ENCODE measurements at regions not wholly inside any gene's neighbourhood (a gene's known extent, or its start where the extent isn't known, plus 50 kb on each side); places are given as distances from the start of the nearest gene placed in this dataset.

- H3K27ac ChIP-seq, result peak overlapping the region; percentile 85
These were observed 160.6 kb downstream of the EFNB1 start for GRCh38 chrX:68989456-68989855.

GRCh38 chrX:68988865-68989264 lies 160.0 kb downstream of the EFNB1 start:
- no peak for TF ChIP-seq CTCF (IDR thresholded peaks at IDR 0.05)
- Histone ChIP-seq H3K27me3 (ENCODE audit: control insufficient read depth, insufficient read depth, low read length) (no peaks in the 10 kb centered on the region), H2AFZ (no peak overlapping the region), H3K4me1 (peaks cover 13% of the 10 kb centered on the region), H3K36me3 (ENCODE audit: control insufficient read depth, insufficient read depth, low read length) (no peaks in the 10 kb centered on the region), H3K27ac (no peak overlapping the region), H3K4me2 (ENCODE audit: low read length) (no peak overlapping the region), H3K79me2 (no peaks in the 10 kb centered on the region), H3K4me3 (ENCODE audit: low read depth, low read length) (no peak overlapping the region), H3K9ac (no peak overlapping the region), H3K9me3 (ENCODE audit: control insufficient read depth, low read length) (no peaks in the 10 kb centered on the region)

More at GRCh38 chrX:68989456-68989855, 160.6 kb downstream of the EFNB1 start:
- Histone ChIP-seq H3K9me3 (ENCODE audit: control insufficient read depth, low read length) (no peaks in the 10 kb centered on the region), H3K4me1 (peaks cover 13% of the 10 kb centered on the region), H3K4me2 (ENCODE audit: low read length) (no peak overlapping the region), H3K79me2 (no peaks in the 10 kb centered on the region), H3K27me3 (ENCODE audit: control insufficient read depth, insufficient read depth, low read length) (no peaks in the 10 kb centered on the region), H3K36me3 (ENCODE audit: control insufficient read depth, insufficient read depth, low read length) (no peaks in the 10 kb centered on the region), H3K9ac (no peak overlapping the region), H2AFZ (peak overlapping the region; percentile 65), H3K4me3 (ENCODE audit: low read depth, low read length) (no peak overlapping the region)
- no peak for TF ChIP-seq CTCF (IDR thresholded peaks at IDR 0.05)

DNA sequence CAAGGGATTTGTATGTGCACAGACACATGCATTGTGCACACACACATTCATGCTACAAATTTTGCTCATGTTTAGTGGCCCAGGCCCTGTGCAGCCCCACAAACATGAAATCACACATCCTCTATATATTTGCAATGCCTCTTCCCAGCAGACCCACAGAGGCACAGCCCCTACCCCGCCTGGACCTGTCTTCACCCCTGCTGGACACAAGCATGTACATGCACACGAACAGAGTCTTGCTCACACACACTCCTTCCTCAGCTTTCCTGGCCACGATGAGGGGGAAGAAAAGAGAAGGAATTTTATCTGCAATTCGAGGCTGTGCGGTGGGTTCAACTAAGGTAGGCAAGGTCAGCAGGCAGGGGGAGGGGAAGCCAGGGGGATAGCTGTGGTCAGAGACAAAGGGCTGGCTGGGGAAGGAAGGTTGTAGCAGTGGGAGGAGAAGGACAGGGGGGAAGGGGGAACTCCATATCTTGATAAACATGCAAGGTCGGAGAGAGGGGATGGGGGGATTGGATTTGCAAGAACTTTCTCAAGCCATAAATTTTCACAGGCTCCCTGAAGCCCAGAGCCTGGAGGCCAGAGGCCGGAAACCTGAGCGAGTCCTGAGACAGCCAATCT lies 156.4 kb downstream of the EFNB1 start:
- H3K4me2 ChIP-seq (ENCODE audit: low read length), result no peak overlapping the region
- H3K79me2 ChIP-seq, result no peaks in the 10 kb centered on the region
- no peak for TF ChIP-seq CTCF (IDR thresholded peaks at IDR 0.05)
- no peak overlapping the region for H2AFZ ChIP-seq
- no peaks in the 10 kb centered on the region for H3K36me3 ChIP-seq (ENCODE audit: control insufficient read depth, insufficient read depth, low read length)
- no peaks in the 10 kb centered on the region for H3K27me3 ChIP-seq (ENCODE audit: control insufficient read depth, insufficient read depth, low read length)
- no peak overlapping the region for H3K27ac ChIP-seq
- H3K4me1 ChIP-seq, result peaks cover 11% of the 10 kb centered on the region
- H3K9ac ChIP-seq, result no peak overlapping the region
- H3K4me3 ChIP-seq (ENCODE audit: low read depth, low read length), result no peak overlapping the region
- no peaks in the 10 kb centered on the region for H3K9me3 ChIP-seq (ENCODE audit: control insufficient read depth, low read length)

GRCh38 chrX:68983004-68983857 lies 154.4 kb downstream of the EFNB1 start:
- peaks cover 2% of the 10 kb centered on the region for H3K4me1 ChIP-seq
- H3K9ac ChIP-seq, result no peak overlapping the region
- H3K36me3 ChIP-seq (ENCODE audit: control insufficient read depth, insufficient read depth, low read length), result no peaks in the 10 kb centered on the region
- no peak overlapping the region for H3K4me2 ChIP-seq (ENCODE audit: low read length)
- H3K9me3 ChIP-seq (ENCODE audit: control insufficient read depth, low read length), result no peaks in the 10 kb centered on the region
- H3K27ac ChIP-seq, result no peak overlapping the region
- no peak overlapping the region for H3K4me3 ChIP-seq (ENCODE audit: low read depth, low read length)
- TF ChIP-seq CTCF (IDR thresholded peaks at IDR 0.05), result no peak
- H3K27me3 ChIP-seq (ENCODE audit: control insufficient read depth, insufficient read depth, low read length), result no peaks in the 10 kb centered on the region
- H2AFZ ChIP-seq, result no peak overlapping the region
- H3K79me2 ChIP-seq, result no peaks in the 10 kb centered on the region

Measured in parathyroid adenoma (tissue), 2 donors.